ENCODE measurements at regions not wholly inside any gene's neighbourhood (a gene's known extent, or its start where the extent isn't known, plus 50 kb on each side); places are given as distances from the start of the nearest gene placed in this dataset.

GRCh38 chr16:55225972-55226542, 97.9 kb upstream of the IRX6 start:
- no peak for DNase-seq (ENCODE audit: low spot score)

GRCh38 chr16:55232822-55233221, 91.2 kb upstream of the IRX6 start:
- DNase-seq (ENCODE audit: low spot score): no peak

GRCh38 chr16:55233464-55233863, 90.5 kb upstream of the IRX6 start:
- DNase-seq (ENCODE audit: low spot score): no peak

- DNase-seq (ENCODE audit: low spot score): no peak
Measured at GRCh38 chr16:55236655-55237054, 87.3 kb upstream of the IRX6 start.

- no peak for DNase-seq (ENCODE audit: low spot score)
Measured at GRCh38 chr16:55239723-55240122, 84.3 kb upstream of the IRX6 start.

- DNase-seq (ENCODE audit: low spot score): no peak
Measured at GRCh38 chr16:55240888-55241287, 83.1 kb upstream of the IRX6 start.

GRCh38 chr16:55242667-55243066, 81.3 kb upstream of the IRX6 start:
- DNase-seq (ENCODE audit: low spot score): no peak

- DNase-seq (ENCODE audit: low spot score): no peak
Measured at GRCh38 chr16:55248058-55248457, 75.9 kb upstream of the IRX6 start.

- no peak for DNase-seq (ENCODE audit: low spot score)
Measured at GRCh38 chr16:55248494-55248893, 75.5 kb upstream of the IRX6 start.

GRCh38 chr16:55249361-55249760, 74.6 kb upstream of the IRX6 start:
- no peak for DNase-seq (ENCODE audit: low spot score)

GRCh38 chr16:55249936-55250335, 74.1 kb upstream of the IRX6 start:
- no peak for DNase-seq (ENCODE audit: low spot score)

GRCh38 chr16:55250701-55251100, 73.3 kb upstream of the IRX6 start:
- peak; percentile 31 for DNase-seq (ENCODE audit: low spot score)

GRCh38 chr16:55251151-55251550, 72.9 kb upstream of the IRX6 start:
- DNase-seq (ENCODE audit: low spot score): no peak

- no peak for DNase-seq (ENCODE audit: low spot score)
Measured at GRCh38 chr16:55252577-55252976, 71.4 kb upstream of the IRX6 start.

- DNase-seq (ENCODE audit: low spot score): no peak
Measured at GRCh38 chr16:55253987-55254386, 70.0 kb upstream of the IRX6 start.

- no peak for DNase-seq (ENCODE audit: low spot score)
Measured at GRCh38 chr16:55255733-55256282, 68.2 kb upstream of the IRX6 start.

GRCh38 chr16:55256412-55257016, 67.5 kb upstream of the IRX6 start:
- no peak for DNase-seq (ENCODE audit: low spot score)

- DNase-seq (ENCODE audit: low spot score): peak; percentile 80
Measured at GRCh38 chr16:55257966-55258613, 65.9 kb upstream of the IRX6 start.

- no peak for DNase-seq (ENCODE audit: low spot score)
Measured at GRCh38 chr16:55261301-55261700, 62.7 kb upstream of the IRX6 start.

GRCh38 chr16:55263271-55264250, 60.4 kb upstream of the IRX6 start:
- DNase-seq (ENCODE audit: low spot score): no peak

GRCh38 chr16:55264949-55265348, 59.1 kb upstream of the IRX6 start:
- peak; percentile 63 for DNase-seq (ENCODE audit: low spot score)

- DNase-seq (ENCODE audit: low spot score): no peak
Measured at GRCh38 chr16:55265926-55266325, 58.1 kb upstream of the IRX6 start.
